ENCODE measurements at regions not wholly inside any gene's neighbourhood (a gene's known extent, or its start where the extent isn't known, plus 50 kb on each side); places are given as distances from the start of the nearest gene placed in this dataset.

GRCh38 chr6:14512246-14512645, 394.7 kb downstream of the CD83 start:
- Histone ChIP-seq H2BK12ac (ENCODE audit: insufficient read length, low read depth, low read length) (no peak overlapping the region), H3K9me3 (ENCODE audit: control insufficient read depth, low read depth, low read length) (no peaks in the 10 kb centered on the region)
- no CpG with 5 or more reads among the region's 3 CpGs for WGBS (ENCODE audit: extremely low coverage, insufficient read length, low lambda C conversion rate)

More at GRCh38 chr6:14512246-14512645, 394.7 kb downstream of the CD83 start:
- Histone ChIP-seq H3K79me1 (ENCODE audit: insufficient read depth, low read depth, low read length, poor library complexity, severe bottlenecking) (no peaks in the 10 kb centered on the region), H2BK15ac (ENCODE audit: low read depth, low read length) (no peak overlapping the region), H2BK20ac (ENCODE audit: low read depth, low read length, poor library complexity, severe bottlenecking) (no peak overlapping the region), H3K9ac (ENCODE audit: extremely low read depth, insufficient read length, low read length) (no peak overlapping the region), H2AK5ac (ENCODE audit: insufficient read length, low read length) (no peak overlapping the region), H4K8ac (replicated peaks; ENCODE audit: insufficient read length, low read depth, low read length) (no peak overlapping the region), H3K4me1 (ENCODE audit: insufficient read depth, low read length) (no peaks in the 10 kb centered on the region), H3K27me3 (ENCODE audit: insufficient read depth, low read length) (no peaks in the 10 kb centered on the region; the same call in 1 of the 2 replicates), H3K4me2 (ENCODE audit: insufficient read depth, insufficient read length, low read length) (no peak overlapping the region), H4K5ac (ENCODE audit: insufficient read length, low read depth, low read length) (no peak overlapping the region), H2AFZ (ENCODE audit: low read length) (no peak overlapping the region), H2BK120ac (ENCODE audit: low read depth, low read length, poor library complexity, severe bottlenecking) (no peak overlapping the region), H3K27ac (ENCODE audit: insufficient read length, low read depth, low read length) (no peak overlapping the region), H3K23ac (ENCODE audit: insufficient read length, low read depth, low read length) (no peak overlapping the region), H3K14ac (ENCODE audit: insufficient read depth, low read length) (no peak overlapping the region), H3K4ac (ENCODE audit: low read depth, low read length) (no peak overlapping the region), H3K56ac (ENCODE audit: insufficient read length, low read depth, low read length) (no peak overlapping the region), H3K18ac (ENCODE audit: insufficient read length, low read depth, low read length) (no peak overlapping the region), H4K20me1 (ENCODE audit: control insufficient read depth, insufficient read depth, insufficient read length) (no peaks in the 10 kb centered on the region), H4K91ac (ENCODE audit: insufficient read length, low read depth, low read length) (no peak overlapping the region), H3T11ph (ENCODE audit: low read length) (no peak overlapping the region), H2BK5ac (ENCODE audit: insufficient read length, low read length) (no peak overlapping the region), H3K79me2 (ENCODE audit: insufficient read depth, low read length) (no peaks in the 10 kb centered on the region), H3K23me2 (ENCODE audit: insufficient read length, low read depth, low read length, poor library complexity, severe bottlenecking) (no peaks in the 10 kb centered on the region)
- no peaks in the 10 kb centered on the region; the same call in 1 of the 2 replicates for H3K27me3 Mint-ChIP-seq (ENCODE audit: low read depth)
- peaks cover 0 to 4% (median 0%) of the 10 kb centered on the region in 3 experiments; a peak in 2 of 7 replicates for H3K36me3 Mint-ChIP-seq (ENCODE audit: insufficient read depth in 1 of 3, low read depth in 3 of 3)
- no peaks in the 10 kb centered on the region; a peak in 1 of 5 replicates for H3K9me3 Mint-ChIP-seq
- H3K4me3 Mint-ChIP-seq, result no peak overlapping the region
- no peak for DNase-seq
- H3K4me1 Mint-ChIP-seq, result peaks cover 8 to 10% of the 10 kb centered on the region in 2 experiments
- no peak for TF ChIP-seq CTCF (conservative IDR thresholded peaks at IDR 0.05)
- H3K27ac Mint-ChIP-seq, result peak overlapping the region in 1 of 3 experiments; percentile 38; a peak in 1 of 7 replicates
